ENCODE measurements at regions not wholly inside any gene's neighbourhood (a gene's known extent, or its start where the extent isn't known, plus 50 kb on each side); places are given as distances from the start of the nearest gene placed in this dataset.

- TF ChIP-seq, protein P1, sequence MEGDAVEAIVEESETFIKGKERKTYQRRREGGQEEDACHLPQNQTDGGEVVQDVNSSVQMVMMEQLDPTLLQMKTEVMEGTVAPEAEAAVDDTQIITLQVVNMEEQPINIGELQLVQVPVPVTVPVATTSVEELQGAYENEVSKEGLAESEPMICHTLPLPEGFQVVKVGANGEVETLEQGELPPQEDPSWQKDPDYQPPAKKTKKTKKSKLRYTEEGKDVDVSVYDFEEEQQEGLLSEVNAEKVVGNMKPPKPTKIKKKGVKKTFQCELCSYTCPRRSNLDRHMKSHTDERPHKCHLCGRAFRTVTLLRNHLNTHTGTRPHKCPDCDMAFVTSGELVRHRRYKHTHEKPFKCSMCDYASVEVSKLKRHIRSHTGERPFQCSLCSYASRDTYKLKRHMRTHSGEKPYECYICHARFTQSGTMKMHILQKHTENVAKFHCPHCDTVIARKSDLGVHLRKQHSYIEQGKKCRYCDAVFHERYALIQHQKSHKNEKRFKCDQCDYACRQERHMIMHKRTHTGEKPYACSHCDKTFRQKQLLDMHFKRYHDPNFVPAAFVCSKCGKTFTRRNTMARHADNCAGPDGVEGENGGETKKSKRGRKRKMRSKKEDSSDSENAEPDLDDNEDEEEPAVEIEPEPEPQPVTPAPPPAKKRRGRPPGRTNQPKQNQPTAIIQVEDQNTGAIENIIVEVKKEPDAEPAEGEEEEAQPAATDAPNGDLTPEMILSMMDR (conservative IDR thresholded peaks at IDR 0.05), result no peak
- no peak for TF ChIP-seq ZFX (IDR thresholded peaks at IDR 0.05)
- no peak overlapping the region for H3K27ac ChIP-seq
These were observed 156.1 kb downstream of the FBXO15 start for GRCh38 chr18:73991570-73991969.

GRCh38 chr18:73990258-73990657, 157.4 kb downstream of the FBXO15 start:
- no peak for TF ChIP-seq ZFX (IDR thresholded peaks at IDR 0.05)
- no peak overlapping the region for H3K27ac ChIP-seq

DNA sequence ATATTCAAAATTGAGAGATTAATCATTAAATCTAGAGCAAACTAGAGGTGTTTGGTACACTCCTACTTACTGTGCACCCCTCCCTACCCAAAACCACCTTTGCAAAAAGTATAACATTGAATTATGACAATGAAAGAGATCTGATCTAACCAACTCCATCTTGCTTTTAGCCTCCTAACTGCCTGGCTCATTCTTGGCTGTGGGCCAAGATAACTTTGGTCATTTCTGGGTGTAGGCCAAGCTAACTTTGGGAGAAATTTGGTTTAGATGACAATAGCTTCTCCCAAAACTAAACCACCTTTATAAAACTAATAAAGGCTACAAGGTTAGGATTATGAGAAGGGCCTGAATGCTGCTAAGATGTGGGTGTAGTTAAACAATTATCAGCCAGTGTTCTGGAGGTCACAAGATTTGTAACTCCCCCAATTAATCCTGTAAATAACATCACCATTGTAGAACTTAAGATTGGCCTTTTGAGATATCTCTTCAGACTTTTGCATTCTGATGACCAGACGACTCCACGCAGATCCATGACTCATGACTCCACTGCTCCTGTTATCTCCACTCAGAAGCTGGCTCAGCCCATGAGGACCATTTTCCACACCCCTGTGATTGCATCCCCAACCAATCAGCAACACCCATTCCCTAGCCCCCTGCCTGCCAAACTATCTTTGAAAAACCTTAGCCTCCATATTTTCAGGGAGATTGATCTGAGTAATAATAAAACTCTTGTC, 160.2 kb downstream of the FBXO15 start:
- TF ChIP-seq, protein P1 (conservative IDR thresholded peaks at IDR 0.05), result no peak
- TF ChIP-seq ZFX (IDR thresholded peaks at IDR 0.05), result no peak
- no peak overlapping the region for H3K27ac ChIP-seq

DNA sequence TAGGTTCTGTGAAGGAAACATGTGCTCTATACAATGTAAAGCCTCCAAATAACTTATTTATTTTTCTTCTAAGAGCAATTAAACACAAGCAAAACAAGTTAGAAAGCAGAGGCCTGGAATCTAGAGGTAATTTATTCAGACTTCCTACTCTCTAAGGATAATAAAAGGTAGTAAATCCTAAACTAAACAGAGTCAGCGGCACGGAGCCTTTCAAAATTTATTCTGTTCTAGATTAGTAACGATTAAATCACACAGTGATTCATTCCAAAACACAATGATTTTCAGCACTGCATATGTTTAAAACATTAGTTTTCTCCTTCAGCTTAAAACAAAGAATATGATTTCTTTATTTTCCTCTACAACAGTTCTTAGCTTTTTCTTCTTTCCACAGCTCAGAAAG, 160.9 kb downstream of the FBXO15 start:
- TF ChIP-seq, protein P1 (conservative IDR thresholded peaks at IDR 0.05), result no peak
- TF ChIP-seq ZFX (IDR thresholded peaks at IDR 0.05), result no peak
- H3K27ac ChIP-seq, result no peak overlapping the region

DNA sequence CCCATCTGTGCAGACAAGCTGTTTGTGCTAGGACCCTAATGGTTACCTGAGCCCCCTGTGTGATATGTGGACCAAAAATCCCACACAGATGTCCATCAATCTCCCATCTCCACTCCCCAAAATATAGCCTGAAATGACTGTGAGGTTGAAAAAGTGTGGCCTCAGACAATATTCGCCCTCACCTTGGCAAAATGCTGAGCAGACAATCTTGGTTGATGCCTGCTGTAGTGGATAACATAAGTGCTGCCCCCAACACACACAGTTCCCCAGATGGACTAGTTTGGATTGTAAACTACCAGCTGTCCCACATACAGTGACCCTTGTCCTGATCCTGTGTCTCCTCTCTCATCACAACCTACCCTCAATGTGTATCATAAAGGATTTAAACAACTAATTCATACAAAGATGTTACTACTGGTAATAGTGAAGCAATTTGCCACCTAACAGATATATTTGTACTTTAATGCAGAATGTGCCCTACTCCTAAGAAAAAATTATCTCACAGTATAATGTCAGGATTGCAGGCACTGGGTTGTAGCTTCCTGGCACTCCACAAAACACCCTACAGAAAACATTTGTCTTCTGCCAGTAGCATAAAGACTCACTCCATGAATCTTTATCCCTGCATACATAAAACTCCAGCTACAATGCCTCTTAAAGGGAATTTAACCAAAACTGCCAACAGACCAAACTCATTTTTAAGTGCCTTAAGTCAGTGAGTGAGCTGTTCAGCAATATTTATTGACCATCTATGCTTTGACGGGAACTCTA, 161.6 kb downstream of the FBXO15 start:
- TF ChIP-seq, protein P1 (conservative IDR thresholded peaks at IDR 0.05), result no peak
- TF ChIP-seq ZFX (IDR thresholded peaks at IDR 0.05), result no peak
- no peak overlapping the region for H3K27ac ChIP-seq

- H3K27ac ChIP-seq, result no peak overlapping the region
- no peak for TF ChIP-seq ZFX (IDR thresholded peaks at IDR 0.05)
- TF ChIP-seq, protein P1 (conservative IDR thresholded peaks at IDR 0.05), result no peak
These were observed 163.7 kb downstream of the FBXO15 start for GRCh38 chr18:73983970-73984369.

GRCh38 chr18:73983496-73983895, 164.1 kb downstream of the FBXO15 start:
- H3K27ac ChIP-seq, result no peak overlapping the region
- TF ChIP-seq, protein P1 (conservative IDR thresholded peaks at IDR 0.05), result no peak
- no peak for TF ChIP-seq ZFX (IDR thresholded peaks at IDR 0.05)

Measured in C4-2B (cell line).